Calu3 (cell line): ENCODE measurements at regions not wholly inside any gene's neighbourhood (a gene's known extent, or its start where the extent isn't known, plus 50 kb on each side); places are given as distances from the start of the nearest gene placed in this dataset.

ENCODE experiments used
- BruUV-seq: library from RNA; stranded (reverse); fragments of 400-500 nt; replicated peaks from 2 replicates; lab custom pipeline; 2021; lab: Mats Ljungman, UMichigan
- CTCF ChIA-PET: fragments of 300-600 bp; sonication (Branson Sonifier 250); formaldehyde crosslinking; loops from one replicate; lab custom pipeline; 2022; ENCODE audit warnings: antibody characterized with exemption; lab: Charles Lee
- DNase-seq: peaks from one replicate; pipeline ENCODE4 v3.0.0; 2022
- H3K27ac Mint-ChIP-seq: one replicate; pipeline ENCODE4 v1.8.0; 2022; ENCODE audit warnings: mixed read lengths; ENCODE audit not compliant: unreplicated experiment
- H3K27me3 Mint-ChIP-seq: one replicate; pipeline ENCODE4 v1.8.0; 2022; ENCODE audit warnings: mixed read lengths; ENCODE audit not compliant: unreplicated experiment
- H3K36me3 Mint-ChIP-seq: one replicate; pipeline ENCODE4 v1.8.0; 2022; ENCODE audit warnings: mild to moderate bottlenecking, moderate library complexity, mixed read lengths; ENCODE audit not compliant: insufficient read depth, unreplicated experiment
- H3K4me1 Mint-ChIP-seq: one replicate; pipeline ENCODE4 v1.8.0; 2022; ENCODE audit warnings: mild to moderate bottlenecking, low read depth, mixed read lengths; ENCODE audit not compliant: unreplicated experiment
- H3K4me3 Mint-ChIP-seq: one replicate; pipeline ENCODE4 v1.8.0; 2022; ENCODE audit warnings: mild to moderate bottlenecking, low read depth, moderate library complexity, mixed read lengths; ENCODE audit not compliant: unreplicated experiment
- H3K9me3 Mint-ChIP-seq: one replicate; pipeline ENCODE4 v1.8.0; 2022; ENCODE audit warnings: low read depth, mixed read lengths; ENCODE audit not compliant: unreplicated experiment
- intact Hi-C: fragments of 100-400 bp; cut with micrococcal nuclease; formaldehyde crosslinking; loops from one replicate; pipeline ENCODE4 v1.10.0; 2022; ENCODE audit not compliant: unreplicated experiment
- TF ChIP-seq, protein P1 (sequence below): fragments of 200-600 bp; IDR thresholded peaks from one replicate; pipeline ENCODE4 v1.8.0; 2022; ENCODE audit warnings: antibody characterized with exemption; ENCODE audit not compliant: unreplicated experiment

DNA sequence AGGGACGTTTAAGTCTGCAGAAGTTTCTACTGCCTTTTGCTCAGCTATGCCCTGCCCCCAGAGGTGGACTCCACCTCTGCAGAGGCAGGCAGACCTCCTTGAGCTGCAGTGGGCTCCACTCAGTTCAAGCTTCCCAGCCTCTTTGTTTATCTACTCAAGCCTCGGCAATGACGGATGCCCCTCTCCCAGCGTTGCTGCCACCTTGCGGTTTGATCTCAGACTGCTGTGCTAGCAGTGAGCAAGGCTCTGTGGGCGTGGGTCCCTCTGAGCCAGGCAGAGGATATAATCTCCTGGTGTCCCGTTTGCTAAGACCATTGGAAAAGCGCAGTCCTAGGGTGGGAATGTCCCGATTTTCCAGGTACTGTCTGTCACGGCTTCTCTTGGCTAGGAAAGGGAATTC, 2188.5 kb upstream of the WWC1 start:
- Mint-ChIP-seq H3K4me1 (no peaks in the 10 kb centered on the region), H3K9me3 (peaks cover 9% of the 10 kb centered on the region), H3K36me3 (no peaks in the 10 kb centered on the region), H3K27ac (no peak overlapping the region), H3K27me3 (no peaks in the 10 kb centered on the region), H3K4me3 (no peak overlapping the region)
- DNase-seq: no peak
- intact Hi-C loops: no loop called here
- TF ChIP-seq, protein P1, sequence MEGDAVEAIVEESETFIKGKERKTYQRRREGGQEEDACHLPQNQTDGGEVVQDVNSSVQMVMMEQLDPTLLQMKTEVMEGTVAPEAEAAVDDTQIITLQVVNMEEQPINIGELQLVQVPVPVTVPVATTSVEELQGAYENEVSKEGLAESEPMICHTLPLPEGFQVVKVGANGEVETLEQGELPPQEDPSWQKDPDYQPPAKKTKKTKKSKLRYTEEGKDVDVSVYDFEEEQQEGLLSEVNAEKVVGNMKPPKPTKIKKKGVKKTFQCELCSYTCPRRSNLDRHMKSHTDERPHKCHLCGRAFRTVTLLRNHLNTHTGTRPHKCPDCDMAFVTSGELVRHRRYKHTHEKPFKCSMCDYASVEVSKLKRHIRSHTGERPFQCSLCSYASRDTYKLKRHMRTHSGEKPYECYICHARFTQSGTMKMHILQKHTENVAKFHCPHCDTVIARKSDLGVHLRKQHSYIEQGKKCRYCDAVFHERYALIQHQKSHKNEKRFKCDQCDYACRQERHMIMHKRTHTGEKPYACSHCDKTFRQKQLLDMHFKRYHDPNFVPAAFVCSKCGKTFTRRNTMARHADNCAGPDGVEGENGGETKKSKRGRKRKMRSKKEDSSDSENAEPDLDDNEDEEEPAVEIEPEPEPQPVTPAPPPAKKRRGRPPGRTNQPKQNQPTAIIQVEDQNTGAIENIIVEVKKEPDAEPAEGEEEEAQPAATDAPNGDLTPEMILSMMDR: no peak
- CTCF ChIA-PET: no interaction called here
- no TSS peak for BruUV-seq

GRCh38 chr5:166111021-166111420, 2180.4 kb upstream of the WWC1 start:
- Mint-ChIP-seq H3K36me3 (no peaks in the 10 kb centered on the region), H3K4me3 (no peak overlapping the region), H3K27ac (no peak overlapping the region), H3K9me3 (peaks cover 2% of the 10 kb centered on the region), H3K4me1 (no peaks in the 10 kb centered on the region), H3K27me3 (no peaks in the 10 kb centered on the region)
- no peak for DNase-seq
- intact Hi-C loops: no loop called here
- no TSS peak for BruUV-seq
- CTCF ChIA-PET: no interaction called here
- TF ChIP-seq, protein P1: no peak

GRCh38 chr5:166117072-166118066, 2174.1 kb upstream of the WWC1 start:
- TF ChIP-seq, protein P1: no peak
- no peak overlapping the region for H3K27ac Mint-ChIP-seq
- no TSS peak for BruUV-seq
- no peaks in the 10 kb centered on the region for H3K36me3 Mint-ChIP-seq
- DNase-seq: no peak
- no peaks in the 10 kb centered on the region for H3K4me1 Mint-ChIP-seq
- H3K4me3 Mint-ChIP-seq: no peak overlapping the region
- intact Hi-C loops: no loop called here
- H3K27me3 Mint-ChIP-seq: no peaks in the 10 kb centered on the region
- peaks cover 9% of the 10 kb centered on the region for H3K9me3 Mint-ChIP-seq
- CTCF ChIA-PET: no interaction called here

DNA sequence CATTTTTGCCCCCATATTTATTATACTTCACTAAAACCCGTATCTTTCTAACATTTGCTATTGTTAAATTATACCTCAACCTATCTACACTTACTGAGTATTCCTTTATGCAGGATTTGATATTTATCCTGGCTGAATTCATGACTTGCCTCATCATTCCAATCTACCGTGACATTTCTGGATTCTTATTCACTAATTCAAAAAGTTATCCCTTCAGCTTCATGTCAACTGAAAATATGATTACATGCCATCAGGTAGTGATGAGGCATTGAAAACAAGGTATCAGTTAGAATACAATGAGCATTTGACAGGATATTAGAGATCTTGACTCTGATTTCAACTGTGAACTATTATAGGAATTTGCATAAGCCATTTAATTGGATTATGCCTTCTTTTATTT, 2171.9 kb upstream of the WWC1 start:
- no peaks in the 10 kb centered on the region for H3K36me3 Mint-ChIP-seq
- H3K4me3 Mint-ChIP-seq: no peak overlapping the region
- H3K4me1 Mint-ChIP-seq: no peaks in the 10 kb centered on the region
- H3K9me3 Mint-ChIP-seq: peaks cover 11% of the 10 kb centered on the region
- no peak overlapping the region for H3K27ac Mint-ChIP-seq
- CTCF ChIA-PET: no interaction called here
- BruUV-seq: no TSS peak
- H3K27me3 Mint-ChIP-seq: no peaks in the 10 kb centered on the region
- intact Hi-C loops: no loop called here
- TF ChIP-seq, protein P1: no peak
- DNase-seq: no peak
